SK-N-DZ (cell line): ENCODE measurements at regions not wholly inside any gene's neighbourhood (a gene's known extent, or its start where the extent isn't known, plus 50 kb on each side); places are given as distances from the start of the nearest gene placed in this dataset.
A peak's percentile ranks its signal among the peaks of the same experiment; 100 is the strongest.

Experiments used
- DNase-seq: peaks from one replicate; pipeline ENCODE4 v3.0.0-alpha.2; 2015; ENCODE audit warnings: low spot score

- DNase-seq = no peak
These were observed 50.6 kb upstream of the GNAO1 start for GRCh38 chr16:56140645-56141044.

- peak; percentile 11 for DNase-seq
These were observed 54.0 kb upstream of the GNAO1 start for GRCh38 chr16:56137269-56137668.

GRCh38 chr16:56136256-56136655 lies 55.0 kb upstream of the GNAO1 start:
- no peak for DNase-seq

- DNase-seq = no peak
These were observed 56.5 kb upstream of the GNAO1 start for GRCh38 chr16:56134790-56135189.

- DNase-seq = no peak
These were observed 65.4 kb upstream of the GNAO1 start for GRCh38 chr16:56125922-56126321.

GRCh38 chr16:56122251-56122650 lies 69.0 kb upstream of the GNAO1 start:
- DNase-seq = no peak

- DNase-seq = no peak
These were observed 70.2 kb upstream of the GNAO1 start for GRCh38 chr16:56121156-56121500.

GRCh38 chr16:56120447-56121155 lies 70.7 kb upstream of the GNAO1 start:
- DNase-seq = peak; percentile 54

- DNase-seq = no peak
These were observed 72.2 kb upstream of the GNAO1 start for GRCh38 chr16:56119133-56119532.

GRCh38 chr16:56116577-56116964 lies 74.7 kb upstream of the GNAO1 start:
- DNase-seq = no peak

- DNase-seq = no peak
These were observed 75.3 kb upstream of the GNAO1 start for GRCh38 chr16:56115817-56116576.

- DNase-seq = no peak
These were observed 78.1 kb upstream of the GNAO1 start for GRCh38 chr16:56113223-56113622.

GRCh38 chr16:56111100-56111499 lies 80.2 kb upstream of the GNAO1 start:
- DNase-seq = no peak

GRCh38 chr16:56109994-56110393 lies 81.3 kb upstream of the GNAO1 start:
- no peak for DNase-seq

GRCh38 chr16:56109205-56109604 lies 82.1 kb upstream of the GNAO1 start:
- DNase-seq = no peak

- no peak for DNase-seq
These were observed 82.6 kb upstream of the GNAO1 start for GRCh38 chr16:56108724-56109123.

- no peak for DNase-seq
These were observed 83.2 kb upstream of the GNAO1 start for GRCh38 chr16:56108056-56108471.

GRCh38 chr16:56106527-56106926 lies 84.8 kb upstream of the GNAO1 start:
- DNase-seq = no peak

- no peak for DNase-seq
These were observed 88.4 kb upstream of the GNAO1 start for GRCh38 chr16:56102906-56103305.

- peak; percentile 88 for DNase-seq
These were observed 89.1 kb upstream of the GNAO1 start for GRCh38 chr16:56102183-56102686.

- peak; percentile 52 for DNase-seq
These were observed 89.8 kb upstream of the GNAO1 start for GRCh38 chr16:56101480-56101879.

GRCh38 chr16:56097306-56097705 lies 94.0 kb upstream of the GNAO1 start:
- no peak for DNase-seq

- peak; percentile 29 for DNase-seq
These were observed 97.1 kb upstream of the GNAO1 start for GRCh38 chr16:56094231-56094630.
